CD4-positive, alpha-beta T cell treated with Interleukin-6 for 4 hours (primary cell): ENCODE measurements at regions not wholly inside any gene's neighbourhood (a gene's known extent, or its start where the extent isn't known, plus 50 kb on each side); places are given as distances from the start of the nearest gene placed in this dataset.
"Not testable (repeated sequence)": the region's sequence is repeated elsewhere in the genome, so short reads cannot be mapped to it uniquely, and the experiment has no call there.

ENCODE experiments used
- DNase-seq: peaks from one replicate; pipeline ENCODE4 v3.0.0-alpha.2; 2020; ENCODE audit warnings: mixed read lengths

DNA sequence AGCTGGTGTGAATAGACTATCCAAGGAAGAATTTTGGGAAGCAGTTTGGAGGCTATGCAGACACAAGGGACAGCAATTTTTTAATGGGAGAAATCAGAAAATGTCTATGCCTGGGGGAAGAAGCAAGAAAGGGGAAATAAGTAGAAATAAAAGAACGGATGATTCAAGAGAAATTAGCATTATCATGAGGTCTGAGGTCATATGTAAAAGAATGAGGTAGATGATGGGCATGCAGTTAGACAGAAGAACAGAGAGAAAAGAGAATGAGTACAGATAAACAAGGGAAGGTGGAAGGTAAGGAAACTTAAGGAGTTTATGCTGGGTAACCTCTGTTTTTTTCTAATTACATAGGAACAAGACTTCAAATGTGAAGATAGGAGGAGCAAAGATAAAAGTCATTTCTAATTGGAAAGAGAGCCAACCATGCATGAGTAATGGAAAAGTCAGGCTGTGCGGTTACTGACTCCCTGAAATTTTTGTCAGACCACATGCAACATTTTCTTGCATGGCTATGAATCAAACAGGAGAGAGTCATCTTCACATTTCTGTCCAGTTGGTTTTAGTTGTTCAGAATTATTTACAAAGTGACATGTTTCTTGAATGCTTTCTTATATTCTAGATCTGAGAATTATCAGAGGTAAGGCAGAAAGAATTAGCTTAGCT lies 101.0 kb upstream of the PIK3R1 start:
- DNase-seq: no peak

DNA sequence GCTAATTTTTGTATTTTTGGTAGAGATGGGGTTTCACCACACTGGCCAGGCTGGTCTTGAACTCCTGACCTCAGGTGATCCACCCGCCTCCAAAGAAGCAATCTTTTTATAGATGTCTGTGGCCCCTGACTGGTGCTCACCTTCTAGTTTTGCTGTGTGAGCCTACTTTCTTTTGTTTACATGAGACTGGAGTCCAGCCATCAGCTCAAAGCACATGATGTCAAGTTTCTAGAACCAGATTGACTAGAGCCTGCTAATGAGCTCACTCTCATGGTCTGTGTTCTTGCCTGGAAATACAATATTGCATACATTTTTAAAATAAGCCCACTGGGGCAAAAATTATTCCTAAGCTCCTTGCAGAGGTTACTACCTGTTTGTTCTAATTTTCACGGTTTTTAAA lies 102.9 kb upstream of the PIK3R1 start:
- no peak for DNase-seq

GRCh38 chr5:68110894-68111293 lies 104.7 kb upstream of the PIK3R1 start:
- no peak for DNase-seq

GRCh38 chr5:68110264-68110663 lies 105.3 kb upstream of the PIK3R1 start:
- no peak for DNase-seq

GRCh38 chr5:68104217-68104616 lies 111.3 kb upstream of the PIK3R1 start:
- DNase-seq: not testable (repeated sequence)

DNA sequence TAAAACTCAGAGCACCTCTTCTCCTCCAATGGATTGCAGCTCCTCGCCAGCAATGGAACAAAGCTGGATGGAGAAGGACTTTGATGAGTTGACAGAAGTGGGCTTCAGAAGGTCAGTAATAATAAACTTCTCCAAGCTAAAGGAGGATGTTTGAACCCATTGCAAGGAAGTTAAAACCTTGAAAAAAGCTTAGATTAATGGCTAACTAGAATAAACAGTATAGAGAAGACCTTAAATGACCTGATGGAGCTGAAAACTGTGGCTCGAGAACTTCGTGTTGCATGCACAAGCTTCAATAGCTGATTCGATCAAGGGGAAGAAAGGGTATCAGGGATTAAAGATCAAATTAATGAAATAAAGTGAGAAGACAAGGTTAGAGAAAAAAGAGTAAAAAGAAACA lies 112.3 kb upstream of the PIK3R1 start:
- not testable (repeated sequence) for DNase-seq

GRCh38 chr5:68099327-68099726 lies 116.2 kb upstream of the PIK3R1 start:
- no peak for DNase-seq

DNA sequence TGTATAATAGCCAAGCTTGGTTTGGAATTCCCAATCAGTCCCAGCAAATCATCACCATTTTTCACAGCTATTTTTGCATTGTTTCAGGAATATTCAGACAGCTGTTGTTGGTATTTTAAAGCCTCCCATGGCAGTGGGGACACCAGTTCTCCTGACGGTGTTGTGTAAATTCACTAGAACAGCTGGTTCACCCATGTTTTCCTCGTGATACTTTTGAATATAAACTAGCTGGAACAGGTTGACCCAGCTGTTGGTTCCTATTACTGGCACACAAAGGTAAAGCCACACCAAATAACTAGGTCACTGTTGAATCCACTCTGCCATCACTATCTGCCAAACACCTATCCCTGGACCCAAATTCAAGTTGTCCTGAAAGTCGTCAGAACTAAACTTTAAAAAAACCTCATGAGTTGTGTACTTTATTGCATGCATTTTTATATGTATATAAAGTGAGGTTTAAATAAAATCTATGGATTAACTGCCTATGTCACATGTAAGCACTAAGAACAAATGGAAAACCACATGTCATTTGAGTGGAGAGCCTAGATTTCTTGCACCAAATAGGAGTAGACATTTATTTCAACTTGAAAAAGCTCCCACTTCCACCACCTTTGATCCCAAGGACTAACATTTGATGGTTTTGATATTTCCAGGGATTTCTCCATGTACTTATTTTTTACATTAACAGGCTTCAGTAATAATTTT lies 121.9 kb upstream of the PIK3R1 start:
- DNase-seq: no peak

DNA sequence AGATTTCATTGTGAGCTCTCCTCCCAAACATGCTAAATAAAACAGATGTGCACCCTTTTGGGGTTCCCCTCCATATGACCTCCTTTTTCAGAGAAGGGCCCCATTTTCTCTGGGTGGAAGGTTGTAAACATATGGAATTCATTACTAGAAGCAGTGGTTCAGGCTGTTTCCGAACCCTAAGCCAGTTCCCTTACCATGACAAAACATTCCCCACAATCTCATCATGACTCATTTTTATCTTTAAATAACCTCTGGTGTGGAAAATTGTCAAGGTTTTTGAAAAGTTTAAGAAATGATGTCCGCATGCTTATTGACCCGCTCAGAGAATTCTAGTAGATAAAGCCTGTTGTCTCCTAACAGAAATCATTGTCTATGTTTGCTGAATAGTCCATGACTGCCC lies 127.3 kb upstream of the PIK3R1 start:
- no peak for DNase-seq

- no peak for DNase-seq
These were observed 127.7 kb upstream of the PIK3R1 start for GRCh38 chr5:68087866-68088265.

DNA sequence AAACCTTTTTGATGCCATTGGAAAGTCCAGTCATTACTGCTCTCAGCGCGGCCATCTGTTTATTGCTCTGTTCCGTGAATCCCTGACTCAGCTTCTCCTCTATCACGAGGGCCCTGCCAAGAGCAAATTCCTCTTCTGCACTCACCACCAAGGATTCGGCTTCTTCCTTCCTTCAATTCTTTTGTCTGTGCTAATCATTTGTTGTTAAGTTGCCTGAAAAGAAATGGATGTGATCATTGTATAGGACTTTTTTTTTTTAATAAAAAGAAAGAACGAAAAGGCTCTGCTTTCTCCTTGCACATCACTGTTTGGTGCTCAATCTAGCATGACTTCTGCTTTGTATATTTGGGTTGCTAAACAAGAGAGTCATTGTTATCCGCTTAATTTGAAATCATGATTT lies 128.7 kb upstream of the PIK3R1 start:
- DNase-seq: no peak

GRCh38 chr5:68086439-68086838 lies 129.1 kb upstream of the PIK3R1 start:
- DNase-seq: no peak

- no peak for DNase-seq
These were observed 131.2 kb upstream of the PIK3R1 start for GRCh38 chr5:68084396-68084795.

GRCh38 chr5:68080282-68081050 lies 135.1 kb upstream of the PIK3R1 start:
- DNase-seq: no peak

GRCh38 chr5:68077349-68077894 lies 138.1 kb upstream of the PIK3R1 start:
- no peak for DNase-seq

DNA sequence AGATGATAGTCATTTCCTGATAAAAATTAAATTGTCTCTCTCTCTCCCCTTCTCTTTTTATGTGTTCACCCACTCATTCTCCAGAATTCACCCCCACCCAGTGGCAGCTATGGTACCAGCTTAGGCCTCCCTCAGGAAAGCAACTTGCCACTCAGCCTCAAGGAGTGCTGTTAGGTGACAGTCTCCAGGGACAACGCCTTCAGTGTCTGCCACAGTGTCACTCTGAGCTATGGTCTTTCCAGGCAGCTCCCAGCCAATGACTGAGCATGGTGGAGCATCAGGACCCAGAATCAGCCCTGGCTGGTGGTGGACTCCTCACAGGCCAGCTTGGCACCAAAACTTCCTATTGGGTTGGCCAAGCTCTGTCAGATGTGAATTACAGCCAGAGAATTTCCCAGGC lies 140.9 kb upstream of the PIK3R1 start:
- no peak for DNase-seq

- no peak for DNase-seq
These were observed 141.4 kb upstream of the PIK3R1 start for GRCh38 chr5:68074048-68074632.

DNA sequence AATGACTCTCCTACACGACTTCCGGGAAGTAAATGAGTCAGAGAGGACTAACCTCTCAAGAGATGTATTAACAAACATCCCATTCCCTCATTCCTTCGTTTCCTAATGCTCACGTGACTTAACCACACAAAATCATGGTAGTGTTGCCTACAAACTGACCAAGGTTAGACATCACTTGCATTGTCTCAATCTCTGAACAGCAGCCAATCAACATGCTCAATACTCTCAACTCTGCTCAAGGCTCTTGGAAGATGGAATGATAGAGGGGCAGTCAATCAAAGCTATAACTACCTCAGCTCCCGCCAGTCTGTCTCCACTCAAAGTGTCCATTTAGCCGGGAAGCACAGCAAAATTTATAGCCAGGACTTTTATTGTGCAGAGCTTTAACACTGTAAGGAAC lies 143.8 kb upstream of the PIK3R1 start:
- no peak for DNase-seq

- no peak for DNase-seq
These were observed 144.3 kb upstream of the PIK3R1 start for GRCh38 chr5:68071282-68071632.

DNA sequence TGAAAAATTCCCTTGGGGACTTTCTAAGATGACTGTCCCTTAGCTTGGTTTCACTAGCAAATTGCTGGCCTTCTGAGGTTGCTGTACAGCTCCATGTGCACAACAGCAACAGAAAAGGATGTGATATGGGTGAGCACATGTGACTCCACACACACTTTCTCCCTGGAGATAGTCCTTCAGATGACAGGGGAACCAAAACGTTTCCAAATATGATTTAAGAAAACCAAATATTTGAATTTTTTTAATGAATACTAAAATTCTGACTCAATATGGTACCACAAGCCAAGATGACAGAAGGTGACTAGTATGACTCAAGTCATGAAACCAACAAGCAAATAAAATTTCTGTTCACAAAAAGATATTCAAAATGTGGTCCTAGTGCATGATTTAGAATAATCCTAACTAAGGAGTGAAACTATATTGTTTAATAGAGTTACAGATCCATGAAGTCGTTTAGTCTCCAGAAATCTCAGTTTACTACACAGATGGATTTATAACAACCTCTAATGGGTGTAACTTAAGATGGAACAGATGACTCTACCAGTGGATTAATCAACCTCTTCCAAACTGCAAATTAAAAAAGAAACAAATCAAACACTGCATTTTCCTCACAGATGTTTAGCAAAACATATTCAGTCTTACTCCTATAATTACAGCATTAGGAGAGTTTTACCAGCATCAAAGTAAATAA lies 144.8 kb upstream of the PIK3R1 start:
- DNase-seq: no peak

- DNase-seq: no peak
These were observed 147.5 kb upstream of the PIK3R1 start for GRCh38 chr5:68067976-68068603.

- DNase-seq: no peak
These were observed 148.3 kb upstream of the PIK3R1 start for GRCh38 chr5:68067291-68067690.
